ENCODE measurements at regions not wholly inside any gene's neighbourhood (a gene's known extent, or its start where the extent isn't known, plus 50 kb on each side); places are given as distances from the start of the nearest gene placed in this dataset.
A peak's percentile ranks its signal among the peaks of the same experiment; 100 is the strongest.
"Not testable (repeated sequence)": the region's sequence is repeated elsewhere in the genome, so short reads cannot be mapped to it uniquely, and the experiment has no call there.

DNA sequence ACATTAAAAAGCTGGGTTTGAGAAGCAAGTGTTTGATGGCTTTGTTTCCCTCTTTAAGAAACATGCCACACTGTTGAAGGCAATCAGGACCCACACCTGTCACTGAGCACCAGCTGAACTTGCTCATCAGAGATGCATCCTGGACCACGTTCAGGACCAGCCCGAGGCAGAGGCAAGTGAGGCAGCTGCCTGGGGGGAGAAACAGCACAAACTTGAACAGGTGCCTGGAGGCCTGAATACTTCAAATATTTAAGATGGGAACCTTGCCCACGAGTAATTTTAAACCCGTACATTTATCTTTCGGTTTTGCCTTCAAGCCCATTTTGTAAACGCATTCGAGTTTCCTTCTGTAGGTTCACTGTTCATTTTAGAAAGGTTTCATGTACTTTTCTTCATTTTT is 421.3 kb downstream of the NYAP2 start:
- DNase-seq (ENCODE audit: low spot score): no peak

DNA sequence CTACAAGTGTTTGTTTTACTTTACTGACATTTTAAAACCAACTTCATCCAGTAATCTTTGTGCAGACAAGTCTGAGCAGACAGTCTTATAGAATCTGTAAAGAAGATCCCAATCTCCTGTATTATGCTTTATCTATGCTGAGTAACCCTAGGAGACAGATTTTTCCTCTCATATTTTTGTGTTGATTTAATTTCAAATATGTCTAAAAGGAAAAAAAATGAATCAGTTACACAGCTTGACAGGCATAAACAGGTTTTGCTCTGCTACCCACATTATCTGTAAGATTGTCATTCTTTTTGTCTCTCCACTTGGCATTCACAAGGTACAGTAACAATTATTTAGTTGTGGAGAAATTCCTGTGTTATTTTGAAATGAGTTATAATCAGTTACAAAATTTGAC is 415.0 kb downstream of the NYAP2 start:
- no peak for DNase-seq (ENCODE audit: low spot score)

DNA sequence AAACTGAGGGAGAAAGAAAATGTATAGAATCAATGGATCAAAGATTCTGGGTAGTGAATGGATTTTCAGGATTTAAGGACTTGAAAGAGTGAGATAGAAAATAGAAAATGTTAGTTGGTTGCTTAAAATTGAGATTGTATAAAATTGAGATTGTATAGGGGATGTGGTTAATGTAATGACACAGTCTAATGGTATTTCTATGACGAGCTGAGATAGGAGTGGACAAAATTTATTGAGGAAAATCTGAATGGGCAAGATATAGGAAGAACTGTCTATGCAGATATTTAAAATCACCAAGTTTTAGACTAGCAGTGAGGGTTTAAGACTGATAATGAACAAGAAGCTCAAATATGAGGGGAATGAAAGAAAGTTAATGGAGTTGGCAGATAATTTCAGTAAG is 406.6 kb downstream of the NYAP2 start:
- no peak for DNase-seq (ENCODE audit: low spot score)

DNA sequence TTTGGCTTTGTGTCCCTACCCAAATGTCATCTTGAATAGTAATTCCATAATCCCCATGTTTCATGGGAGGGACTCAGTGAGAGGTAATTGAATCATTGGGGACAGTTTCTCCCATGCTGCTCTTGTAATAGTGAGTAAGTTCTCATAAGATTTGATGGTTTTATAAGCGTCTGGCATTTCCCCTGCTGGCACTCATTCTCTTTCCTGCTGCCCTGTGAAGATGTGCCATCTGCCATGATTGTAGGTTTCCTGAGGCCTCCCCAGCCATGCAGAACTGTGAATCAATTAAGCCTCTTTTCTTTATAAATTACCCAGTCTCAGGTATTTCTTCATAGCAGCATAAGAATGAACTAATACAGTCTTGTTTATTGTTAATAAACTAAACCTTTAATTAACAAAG is 402.6 kb downstream of the NYAP2 start:
- DNase-seq (ENCODE audit: low spot score): not testable (repeated sequence)

DNA sequence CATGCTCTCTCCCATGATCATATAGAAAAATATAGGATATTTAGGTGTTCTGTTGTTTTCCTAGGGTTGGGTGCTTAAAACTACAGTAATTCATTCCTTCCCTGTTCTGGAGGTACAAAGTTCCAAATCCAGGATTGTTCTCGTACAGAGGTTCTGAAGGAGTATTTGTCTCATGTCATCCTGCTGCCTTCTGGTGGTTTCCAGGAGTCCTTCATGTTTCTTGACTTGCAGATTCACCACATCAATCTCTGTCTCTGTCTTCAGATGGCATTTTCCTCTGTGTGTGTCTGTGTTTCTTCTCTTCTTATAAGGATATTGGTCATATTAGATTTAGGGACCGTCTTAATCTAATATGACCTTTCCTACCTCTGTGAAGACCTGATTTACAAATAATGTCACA is 397.9 kb downstream of the NYAP2 start:
- no peak for DNase-seq (ENCODE audit: low spot score)

DNA sequence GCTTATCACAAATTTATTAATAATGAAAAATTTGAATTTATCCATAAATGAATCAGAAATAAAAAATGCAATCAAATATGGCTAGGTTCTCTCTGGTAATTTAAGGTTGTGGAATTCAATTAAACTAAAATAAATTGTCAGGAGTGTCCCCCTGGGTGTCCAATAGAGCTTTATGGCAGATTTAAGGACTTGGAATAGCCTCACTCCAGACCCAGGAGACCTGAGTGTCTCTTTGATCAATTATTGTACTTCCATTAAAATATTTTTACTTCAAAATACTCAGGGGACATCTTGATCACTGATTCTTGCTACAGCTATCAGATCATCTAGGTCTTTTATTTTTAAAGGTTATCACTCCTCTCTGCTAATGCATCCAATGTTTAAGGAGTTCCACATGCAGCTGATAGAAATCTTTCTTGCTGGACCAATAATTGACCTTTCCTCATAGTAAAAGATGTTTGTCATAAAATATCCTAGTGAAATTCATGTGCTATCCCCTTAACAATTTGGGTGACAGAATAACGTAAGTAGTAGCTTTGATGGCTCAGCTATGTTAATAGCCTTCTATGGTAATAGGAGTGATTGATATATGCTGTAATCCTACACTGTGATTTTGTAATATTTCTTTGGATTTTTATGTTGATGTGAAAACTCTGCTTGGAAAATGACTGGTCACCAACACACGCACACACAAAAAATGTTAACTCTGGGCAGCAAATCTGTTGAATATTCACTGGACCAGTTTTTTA is 395.3 kb downstream of the NYAP2 start:
- no peak for DNase-seq (ENCODE audit: low spot score)

GRCh38 chr2:225793736-225794550 is 394.4 kb downstream of the NYAP2 start:
- peak; percentile 44 for DNase-seq (ENCODE audit: low spot score)

DNA sequence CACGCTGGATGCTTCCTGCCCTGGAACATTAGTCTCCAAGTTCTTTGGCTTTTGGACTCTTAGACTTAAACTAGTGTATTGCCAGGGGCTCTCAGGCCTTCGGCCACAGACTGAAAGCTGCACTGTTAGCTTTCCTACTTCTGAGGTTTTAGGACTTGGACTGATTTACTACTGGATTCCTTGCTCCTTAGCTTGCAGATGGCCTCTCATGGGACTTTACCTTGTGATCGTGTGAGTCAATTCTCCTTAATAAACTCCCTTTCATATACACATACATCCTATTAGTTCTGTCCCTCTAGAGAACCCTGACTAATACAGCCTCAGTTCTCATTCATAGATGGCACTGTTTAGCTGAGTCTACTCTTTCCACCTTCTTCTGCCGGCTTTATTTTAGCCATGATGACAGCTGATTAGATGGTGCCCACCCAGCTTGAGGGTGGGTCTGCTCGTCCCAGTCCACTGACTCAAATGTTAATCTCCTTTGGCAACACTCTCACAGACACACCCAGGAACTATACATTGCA is 389.1 kb downstream of the NYAP2 start:
- no peak for DNase-seq (ENCODE audit: low spot score)

DNA sequence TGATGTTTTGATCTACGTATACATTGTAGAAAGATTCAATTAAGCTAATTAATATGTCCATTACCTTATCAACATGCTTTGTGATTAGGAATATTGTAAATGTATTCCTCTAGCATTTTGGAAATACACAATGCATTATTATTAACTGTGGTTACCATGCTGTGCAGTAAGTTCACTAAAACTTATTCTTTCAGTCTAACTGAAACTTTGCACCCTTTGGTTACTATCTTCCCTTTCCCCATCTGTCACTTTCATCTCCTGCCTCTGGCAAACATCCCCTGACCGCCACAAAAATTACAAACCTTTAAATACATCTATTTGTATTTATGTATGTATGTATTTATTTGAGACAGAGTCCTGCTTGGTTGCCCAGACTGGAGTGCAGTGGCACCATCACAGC is 388.0 kb downstream of the NYAP2 start:
- no peak for DNase-seq (ENCODE audit: low spot score)

DNA sequence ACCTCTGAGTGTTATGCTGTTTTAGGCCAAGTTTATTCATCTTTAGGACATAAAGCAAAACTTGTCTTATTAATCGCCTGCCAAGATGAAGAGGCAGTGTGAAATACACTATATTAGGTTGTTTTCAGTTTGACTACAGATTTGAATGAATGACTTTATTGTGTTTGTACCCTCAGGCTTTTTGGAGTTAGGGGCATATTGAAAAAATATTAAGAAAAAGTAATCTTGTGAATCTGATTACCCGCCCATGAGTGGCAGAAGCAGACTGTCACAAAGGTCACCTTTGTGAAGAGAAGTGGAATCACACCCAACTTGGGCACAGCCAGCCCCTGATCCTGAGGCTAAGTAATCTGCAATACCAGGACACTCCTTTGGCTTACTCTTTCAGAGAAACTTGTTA is 382.5 kb downstream of the NYAP2 start:
- no peak for DNase-seq (ENCODE audit: low spot score)

DNA sequence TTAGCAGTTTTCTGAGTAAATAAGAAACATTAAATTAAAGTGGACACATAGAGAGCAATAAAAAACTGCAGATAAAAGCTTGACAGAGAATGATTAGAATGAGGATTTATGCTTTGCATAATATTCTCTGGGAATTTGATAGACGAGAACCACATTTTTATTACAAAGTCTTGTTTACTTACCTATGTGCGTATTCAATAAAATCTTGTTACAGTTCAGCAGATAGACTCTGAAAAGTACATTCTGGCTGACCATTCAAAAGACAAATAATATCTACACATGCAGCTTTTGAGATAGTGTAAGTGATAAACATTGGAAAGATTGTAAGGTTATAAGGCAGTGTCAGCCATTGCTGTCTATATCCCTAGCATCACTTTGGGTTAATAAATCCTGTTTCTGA is 381.6 kb downstream of the NYAP2 start:
- DNase-seq (ENCODE audit: low spot score): no peak

GRCh38 chr2:225779829-225780228 is 380.3 kb downstream of the NYAP2 start:
- no peak for DNase-seq (ENCODE audit: low spot score)

DNA sequence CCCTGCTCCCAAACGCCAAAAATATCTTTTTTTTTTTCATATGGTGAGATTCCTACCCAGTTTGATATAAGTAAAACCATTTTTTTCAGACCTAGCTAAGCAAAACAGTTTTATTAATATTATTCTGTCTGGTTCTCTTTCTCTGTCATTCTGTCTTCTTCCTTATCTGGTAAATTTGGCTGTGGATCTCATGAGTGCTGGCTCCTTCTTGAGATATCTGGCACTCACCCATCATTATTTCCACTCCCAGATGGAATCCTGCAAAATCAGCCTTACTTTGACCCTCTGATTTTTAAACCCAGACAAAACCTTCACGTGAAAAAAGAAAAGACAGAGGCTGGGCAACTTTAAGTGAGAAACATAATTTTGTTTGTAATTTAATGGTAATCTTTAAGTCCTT is 373.6 kb downstream of the NYAP2 start:
- no peak for DNase-seq (ENCODE audit: low spot score)

DNA sequence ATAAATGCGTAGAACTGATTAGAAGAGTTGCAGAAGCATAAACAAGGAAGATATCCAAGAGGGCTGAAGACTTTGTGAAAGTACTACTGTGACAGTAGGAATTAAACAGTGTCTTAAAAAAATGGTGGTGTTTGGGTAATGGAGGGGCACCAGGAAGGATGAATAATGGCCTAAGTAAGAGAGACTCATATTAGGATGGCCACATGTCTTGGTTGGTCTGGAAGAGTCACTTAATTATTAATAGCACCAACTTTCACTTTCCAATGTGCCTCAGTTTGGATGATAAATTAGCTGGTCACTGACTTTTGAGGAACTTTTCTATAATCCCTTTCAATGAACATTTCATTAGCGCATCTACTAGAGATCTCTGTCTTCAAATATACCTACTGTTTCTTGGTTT is 372.2 kb downstream of the NYAP2 start:
- no peak for DNase-seq (ENCODE audit: low spot score)

- no peak for DNase-seq (ENCODE audit: low spot score)
Measured at GRCh38 chr2:225768741-225769140, 369.2 kb downstream of the NYAP2 start.

- no peak for DNase-seq (ENCODE audit: low spot score)
Measured at GRCh38 chr2:225766431-225766830, 366.9 kb downstream of the NYAP2 start.

- DNase-seq (ENCODE audit: low spot score): peak; percentile 8
Measured at GRCh38 chr2:225765820-225766219, 366.3 kb downstream of the NYAP2 start.

- DNase-seq (ENCODE audit: low spot score): no peak
Measured at GRCh38 chr2:225764346-225764745, 364.8 kb downstream of the NYAP2 start.

- DNase-seq (ENCODE audit: low spot score): no peak
Measured at GRCh38 chr2:225763711-225764110, 364.2 kb downstream of the NYAP2 start.

- DNase-seq (ENCODE audit: low spot score): no peak
Measured at GRCh38 chr2:225761396-225761795, 361.9 kb downstream of the NYAP2 start.

DNA sequence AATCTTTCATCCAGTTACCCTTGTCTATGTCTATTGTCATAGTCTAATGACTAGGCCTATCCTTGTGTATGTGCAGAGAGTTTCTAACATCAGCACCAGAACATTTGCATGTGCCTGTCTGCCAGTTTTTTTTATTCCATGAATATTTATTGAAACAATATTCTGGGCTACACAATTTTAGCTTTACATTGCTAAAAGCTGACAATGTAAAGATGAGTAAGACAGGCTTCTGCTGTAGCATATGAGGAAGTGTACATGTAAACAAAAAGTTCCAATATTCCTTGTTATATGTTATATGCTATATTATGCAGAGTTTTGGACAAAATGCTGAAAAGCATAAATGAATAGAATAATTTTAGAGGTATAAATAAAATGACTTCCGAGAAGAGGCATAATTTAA is 357.7 kb downstream of the NYAP2 start:
- no peak for DNase-seq (ENCODE audit: low spot score)

DNA sequence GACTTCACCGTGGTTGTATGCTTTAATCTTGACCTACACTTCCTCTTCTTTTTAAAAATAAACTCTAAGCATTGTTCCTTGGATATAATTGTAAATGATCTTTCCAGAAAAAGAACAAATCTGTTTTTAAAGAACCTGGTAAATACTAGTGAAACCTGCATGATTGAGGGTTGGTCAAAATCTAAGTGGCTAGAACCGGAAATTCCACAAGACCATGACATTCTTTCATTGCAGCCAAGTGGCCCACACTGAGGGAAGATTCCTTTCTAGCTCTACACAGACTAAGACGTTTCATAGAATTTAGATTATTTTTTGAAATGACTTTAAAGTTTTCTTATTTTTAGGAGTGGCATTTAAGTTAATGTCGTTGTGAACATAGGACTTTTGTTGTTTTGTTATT is 356.7 kb downstream of the NYAP2 start:
- DNase-seq (ENCODE audit: low spot score): no peak

DNA sequence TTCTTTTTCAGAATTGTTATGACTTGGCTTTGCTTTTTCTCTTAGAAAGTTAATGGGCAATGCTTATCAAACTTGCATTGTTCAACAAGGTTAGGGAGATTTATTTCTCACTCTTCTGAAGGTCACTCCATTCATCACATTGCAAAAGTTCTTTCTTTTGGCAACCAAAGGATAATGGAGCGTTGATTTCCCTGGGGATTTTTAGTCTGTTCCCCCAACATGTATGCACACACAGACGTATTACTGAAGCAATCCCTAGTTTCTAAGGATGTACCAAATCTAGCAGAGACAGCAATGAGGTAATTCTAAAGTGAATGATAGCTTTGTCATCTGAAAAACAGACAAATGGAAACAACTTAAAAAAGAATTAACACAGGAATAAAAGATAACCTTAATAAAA is 349.1 kb downstream of the NYAP2 start:
- DNase-seq (ENCODE audit: low spot score): no peak
